H9 (cell line): ENCODE measurements at regions not wholly inside any gene's neighbourhood (a gene's known extent, or its start where the extent isn't known, plus 50 kb on each side); places are given as distances from the start of the nearest gene placed in this dataset.

Experiments
- DNase-seq: peaks from one replicate; pipeline ENCODE4 v3.0.0-alpha.2; 2017
- H2AFZ ChIP-seq: one replicate; pipeline ENCODE4 v1.6.1; 2013; ENCODE audit warnings: mild to moderate bottlenecking, low read length, control low read depth, moderate library complexity
- H2AK5ac ChIP-seq: 2 replicates; pipeline ENCODE4 v1.6.1; 2013; ENCODE audit warnings: low read length, control low read depth, mixed read lengths; ENCODE audit not compliant: insufficient read length
- H2BK120ac ChIP-seq: one replicate; pipeline ENCODE4 v1.6.1; 2013; ENCODE audit warnings: low read depth, mild to moderate bottlenecking, low read length, control low read depth, inconsistent platforms; ENCODE audit not compliant: poor library complexity, severe bottlenecking
- H2BK12ac ChIP-seq: 2 replicates; pipeline ENCODE4 v1.6.1; 2013; ENCODE audit warnings: low read length, control low read depth, mixed read lengths, low read depth; ENCODE audit not compliant: insufficient read length
- H2BK15ac ChIP-seq: 2 replicates; pipeline ENCODE4 v1.6.1; 2013; ENCODE audit warnings: low read depth, low read length, control low read depth
- H2BK20ac ChIP-seq: one replicate; pipeline ENCODE4 v1.6.1; 2013; ENCODE audit warnings: low read depth, mild to moderate bottlenecking, low read length, control low read depth, inconsistent platforms; ENCODE audit not compliant: poor library complexity, severe bottlenecking
- H2BK5ac ChIP-seq: 2 replicates; pipeline ENCODE4 v1.6.1; 2013; ENCODE audit warnings: low read length, control low read depth, mixed read lengths; ENCODE audit not compliant: insufficient read length
- H3K14ac ChIP-seq: 2 replicates; pipeline ENCODE4 v1.6.1; 2013; ENCODE audit warnings: low read length, control low read depth; ENCODE audit not compliant: insufficient read depth
- H3K18ac ChIP-seq: 2 replicates; pipeline ENCODE4 v1.6.1; 2013; ENCODE audit warnings: low read depth, mild to moderate bottlenecking, mixed read lengths, low read length, control low read depth; ENCODE audit not compliant: insufficient read length
- H3K23ac ChIP-seq: 2 replicates; pipeline ENCODE4 v1.6.1; 2013; ENCODE audit warnings: low read length, control low read depth, mixed read lengths, low read depth; ENCODE audit not compliant: insufficient read length
- H3K23me2 ChIP-seq: 2 replicates; pipeline ENCODE4 v1.6.1; 2013; ENCODE audit warnings: low read depth, mild to moderate bottlenecking, mixed read lengths, low read length, control low read depth; ENCODE audit not compliant: insufficient read length, poor library complexity, severe bottlenecking
- H3K27ac ChIP-seq: 2 replicates; pipeline ENCODE4 v1.5.1; 2013; ENCODE audit warnings: low read length, control low read depth, mixed read lengths, low read depth; ENCODE audit not compliant: insufficient read length
- H3K27me3 ChIP-seq: 2 replicates; pipeline ENCODE4 v1.6.1; 2013; ENCODE audit warnings: low read length, control low read depth, inconsistent platforms; ENCODE audit not compliant: insufficient read depth
- H3K4ac ChIP-seq: 2 replicates; pipeline ENCODE4 v1.6.1; 2013; ENCODE audit warnings: low read depth, mild to moderate bottlenecking, control low read depth, inconsistent platforms, low read length, moderate library complexity
- H3K4me1 ChIP-seq: 2 replicates; pipeline ENCODE4 v1.6.1; 2013; ENCODE audit warnings: low read length, control low read depth, inconsistent platforms; ENCODE audit not compliant: insufficient read depth
- H3K4me2 ChIP-seq: 2 replicates; pipeline ENCODE4 v1.6.1; 2013; ENCODE audit warnings: low read length, control low read depth, mixed read lengths; ENCODE audit not compliant: insufficient read length, insufficient read depth
- H3K56ac ChIP-seq: 2 replicates; pipeline ENCODE4 v1.6.1; 2013; ENCODE audit warnings: low read depth, mild to moderate bottlenecking, mixed read lengths, low read length, control low read depth; ENCODE audit not compliant: insufficient read length
- H3K79me1 ChIP-seq: 2 replicates; pipeline ENCODE4 v1.6.1; 2013; ENCODE audit warnings: low read depth, mild to moderate bottlenecking, moderate library complexity, low read length, control low read depth, inconsistent platforms; ENCODE audit not compliant: insufficient read depth, poor library complexity, severe bottlenecking
- H3K79me2 ChIP-seq: 2 replicates; pipeline ENCODE4 v1.6.1; 2013; ENCODE audit warnings: low read length, control low read depth, inconsistent platforms; ENCODE audit not compliant: insufficient read depth
- H3K9ac ChIP-seq: 2 replicates; pipeline ENCODE4 v1.6.1; 2013; ENCODE audit warnings: low read length, control low read depth, mixed read lengths; ENCODE audit not compliant: insufficient read length; ENCODE audit errors: extremely low read depth
- H3K9me3 ChIP-seq: one replicate; pipeline ENCODE4 v1.6.1; 2013; ENCODE audit warnings: low read depth, low read length, inconsistent platforms; ENCODE audit not compliant: control insufficient read depth
- H3T11ph ChIP-seq: one replicate; pipeline ENCODE4 v1.6.1; 2013; ENCODE audit warnings: mild to moderate bottlenecking, low read length, control low read depth, inconsistent platforms
- H4K20me1 ChIP-seq: one replicate; pipeline ENCODE4 v1.6.1; 2013; ENCODE audit not compliant: control insufficient read depth, insufficient read length, insufficient read depth
- H4K5ac ChIP-seq: 2 replicates; pipeline ENCODE4 v1.6.1; 2013; ENCODE audit warnings: low read depth, mild to moderate bottlenecking, mixed read lengths, low read length, control low read depth; ENCODE audit not compliant: insufficient read length
- H4K8ac ChIP-seq: replicated peaks from 2 replicates; pipeline ENCODE4 v1.6.1; 2013; ENCODE audit warnings: low read length, control low read depth, mixed read lengths, low read depth; ENCODE audit not compliant: insufficient read length
- H4K91ac ChIP-seq: 2 replicates; pipeline ENCODE4 v1.6.1; 2013; ENCODE audit warnings: low read depth, mild to moderate bottlenecking, moderate library complexity, mixed read lengths, low read length, control low read depth; ENCODE audit not compliant: insufficient read length
- H3K27ac Mint-ChIP-seq, 3 experiments: 2 replicates in 2 of 3; 3 replicates in 1 of 3; pipeline ENCODE4 v1.8.0; 2020 to 2021; ENCODE audit warnings: mixed read lengths in 3 of 3, mild to moderate bottlenecking in 1 of 3, moderate library complexity in 1 of 3
- H3K27me3 Mint-ChIP-seq: 2 replicates; pipeline ENCODE4 v1.8.0; 2021; ENCODE audit warnings: low read depth, mild to moderate bottlenecking, moderate library complexity, mixed read lengths
- H3K36me3 Mint-ChIP-seq, 3 experiments: 2 replicates in 2 of 3; 3 replicates in 1 of 3; pipeline ENCODE4 v1.8.0; 2020 to 2021; ENCODE audit warnings: low read depth in 3 of 3, mixed read lengths in 3 of 3; ENCODE audit not compliant: insufficient read depth in 1 of 3
- H3K4me1 Mint-ChIP-seq, 2 experiments: 2 replicates each; pipeline ENCODE4 v1.8.0; 2020; ENCODE audit warnings: mixed read lengths in 2 of 2
- H3K4me3 Mint-ChIP-seq, 2 experiments: 2 replicates in 1 of 2; 3 replicates in 1 of 2; pipeline ENCODE4 v1.8.0; 2020 to 2021; ENCODE audit warnings: mild to moderate bottlenecking in 2 of 2, mixed read lengths in 2 of 2, moderate library complexity in 1 of 2
- H3K9me3 Mint-ChIP-seq, 2 experiments: 2 replicates in 1 of 2; 3 replicates in 1 of 2; pipeline ENCODE4 v1.8.0; 2020; ENCODE audit warnings: mild to moderate bottlenecking in 2 of 2, mixed read lengths in 2 of 2, moderate library complexity in 1 of 2
- CTCF ChIP-seq: fragments of 200-600 bp; sonication (generic); conservative IDR thresholded peaks from 3 replicates; pipeline ENCODE4 v1.8.0; 2021; ENCODE audit warnings: antibody characterized with exemption, mild to moderate bottlenecking
- WGBS: extraction: QIAGEN DNeasy Blood & Tissue Kit; methylation state at CpG from one replicate; pipeline ENCODE4 v1.1.7; 2013; ENCODE audit warnings: missing lambda C conversion rate, low lambda C conversion rate, mixed read lengths; ENCODE audit not compliant: insufficient read length; ENCODE audit errors: extremely low coverage; 5-methylcytosine and 5-hydroxymethylcytosine counted together

- Histone ChIP-seq H3K27ac (no peak overlapping the region), H4K91ac (no peak overlapping the region), H4K5ac (no peak overlapping the region), H3K4me1 (peaks cover 2% of the 10 kb centered on the region), H3K4me2 (no peak overlapping the region), H2AFZ (no peak overlapping the region), H4K20me1 (no peaks in the 10 kb centered on the region), H3K9me3 (no peaks in the 10 kb centered on the region), H2AK5ac (no peak overlapping the region), H2BK120ac (no peak overlapping the region), H3K9ac (no peak overlapping the region), H4K8ac (no peak overlapping the region), H3K79me1 (no peaks in the 10 kb centered on the region), H2BK20ac (no peak overlapping the region), H3K79me2 (no peaks in the 10 kb centered on the region), H3K14ac (no peak overlapping the region), H3K18ac (no peak overlapping the region), H2BK5ac (no peak overlapping the region), H3K23ac (no peak overlapping the region), H2BK15ac (no peak overlapping the region), H3K4ac (no peak overlapping the region), H3K27me3 (no peaks in the 10 kb centered on the region), H2BK12ac (no peak overlapping the region), H3K56ac (no peak overlapping the region), H3K23me2 (no peaks in the 10 kb centered on the region), H3T11ph (no peak overlapping the region)
- TF ChIP-seq CTCF, result no peak
- H3K9me3 Mint-ChIP-seq, result peaks cover 0 to 4% of the 10 kb centered on the region in 2 experiments; a peak in 3 of 5 replicates
- DNase-seq, result no peak
- H3K4me3 Mint-ChIP-seq, result no peak overlapping the region
- WGBS, result no CpG with 5 or more reads among the region's 3 CpGs
- peak overlapping the region in 1 of 3 experiments; percentile 70; a peak in 3 of 7 replicates for H3K27ac Mint-ChIP-seq
- H3K27me3 Mint-ChIP-seq, result no peaks in the 10 kb centered on the region
- no peaks in the 10 kb centered on the region; a peak in 1 of 7 replicates for H3K36me3 Mint-ChIP-seq
- peaks cover 18% of the 10 kb centered on the region in 2 experiments for H3K4me1 Mint-ChIP-seq
Measured at GRCh38 chr1:221381910-221382623, 359.8 kb downstream of the DUSP10 start.
